Rectal smooth muscle tissue (tissue), 1 donor: ENCODE measurements at regions not wholly inside any gene's neighbourhood (a gene's known extent, or its start where the extent isn't known, plus 50 kb on each side); places are given as distances from the start of the nearest gene placed in this dataset.
"Not testable (repeated sequence)": the region's sequence is repeated elsewhere in the genome, so short reads cannot be mapped to it uniquely, and the experiment has no call there.

ENCODE experiments used
- H3K27ac ChIP-seq: one replicate; pipeline ENCODE4 v1.7.0; 2013; ENCODE audit warnings: low read depth, low read length, inconsistent platforms
- H3K27me3 ChIP-seq: one replicate; pipeline ENCODE4 v1.7.0; 2013; ENCODE audit warnings: low read length; ENCODE audit not compliant: control insufficient read depth, insufficient read depth
- H3K36me3 ChIP-seq: one replicate; pipeline ENCODE4 v1.7.0; 2013; ENCODE audit warnings: low read length; ENCODE audit not compliant: control insufficient read depth, insufficient read depth
- H3K4me1 ChIP-seq: one replicate; pipeline ENCODE4 v1.7.0; 2013; ENCODE audit warnings: low read length; ENCODE audit not compliant: control insufficient read depth, insufficient read depth
- H3K4me3 ChIP-seq: one replicate; pipeline ENCODE4 v1.7.0; 2013; ENCODE audit warnings: low read length
- H3K9ac ChIP-seq: one replicate; pipeline ENCODE4 v1.7.0; 2013; ENCODE audit warnings: low read length

- H3K27ac ChIP-seq, result no peak overlapping the region
- H3K27me3 ChIP-seq, result no peaks in the 10 kb centered on the region
- H3K36me3 ChIP-seq, result no peaks in the 10 kb centered on the region
- H3K4me1 ChIP-seq, result no peaks in the 10 kb centered on the region
- no peak overlapping the region for H3K4me3 ChIP-seq
- no peak overlapping the region for H3K9ac ChIP-seq
Measured at GRCh38 chr19:34082289-34083077, 89.8 kb upstream of the LSM14A start.

DNA sequence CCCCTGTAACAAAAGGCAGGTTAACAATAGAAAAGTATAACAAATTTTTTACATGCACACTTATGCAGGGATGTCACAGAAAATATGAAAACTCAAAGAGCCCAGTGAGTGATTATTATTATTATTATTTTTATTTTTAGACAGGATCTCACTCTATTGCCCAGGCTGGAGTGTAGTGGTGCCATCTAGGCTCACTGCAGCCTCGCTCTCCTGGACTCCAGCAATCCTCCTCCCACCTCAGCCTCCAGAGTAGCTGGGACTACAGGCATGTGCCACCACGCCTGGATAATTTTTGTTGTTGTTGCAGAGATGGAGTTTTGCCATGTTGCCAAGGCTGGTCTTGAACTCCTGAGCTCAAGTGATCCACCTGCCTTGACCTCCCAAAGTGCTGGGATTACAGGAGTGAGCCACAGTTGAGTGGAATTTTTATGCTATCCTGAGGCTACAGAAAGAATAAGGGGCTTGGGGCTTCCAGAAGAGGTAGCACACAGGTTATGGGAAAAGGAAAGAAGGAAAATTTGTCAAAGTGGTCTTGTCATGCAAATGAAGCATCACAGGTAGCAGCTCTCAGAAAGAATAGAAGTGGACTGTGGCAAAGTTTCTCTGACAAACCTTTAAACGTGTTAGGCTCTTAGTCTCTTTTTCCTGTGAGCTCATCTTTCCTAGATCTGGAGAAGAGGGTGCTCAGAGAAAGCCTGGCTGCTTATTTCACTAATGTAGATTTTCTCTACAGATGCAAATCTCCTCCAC lies 87.7 kb upstream of the LSM14A start:
- Histone ChIP-seq H3K27ac (no peak overlapping the region), H3K36me3 (no peaks in the 10 kb centered on the region), H3K27me3 (no peaks in the 10 kb centered on the region), H3K4me1 (no peaks in the 10 kb centered on the region), H3K9ac (no peak overlapping the region), H3K4me3 (no peak overlapping the region)

DNA sequence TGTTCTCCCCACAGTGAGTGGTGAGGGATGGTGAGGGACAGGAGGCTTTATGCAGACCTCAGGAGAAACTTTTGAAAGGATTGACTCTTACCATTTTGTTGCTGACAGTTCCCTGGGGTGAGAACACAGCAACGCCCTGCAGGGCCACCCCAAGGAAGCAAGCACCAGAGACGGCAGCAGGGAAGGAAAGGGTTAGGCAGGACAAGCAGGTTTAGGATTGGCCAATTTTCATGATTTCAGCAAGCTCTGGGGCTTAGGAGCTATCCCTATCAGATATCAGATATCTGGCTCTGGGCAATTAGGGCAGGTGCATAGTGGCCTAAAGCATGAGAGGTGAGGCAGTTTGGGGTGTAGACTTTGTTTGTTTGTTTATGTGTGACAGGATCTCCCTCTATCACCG lies 87.0 kb upstream of the LSM14A start:
- Histone ChIP-seq H3K9ac (no peak overlapping the region), H3K4me1 (no peaks in the 10 kb centered on the region), H3K4me3 (no peak overlapping the region), H3K36me3 (no peaks in the 10 kb centered on the region), H3K27ac (no peak overlapping the region), H3K27me3 (no peaks in the 10 kb centered on the region)

- Histone ChIP-seq H3K4me1 (no peaks in the 10 kb centered on the region), H3K27ac (no peak overlapping the region), H3K36me3 (no peaks in the 10 kb centered on the region), H3K4me3 (no peak overlapping the region), H3K9ac (no peak overlapping the region), H3K27me3 (no peaks in the 10 kb centered on the region)
Measured at GRCh38 chr19:34088292-34088691, 84.0 kb upstream of the LSM14A start.

DNA sequence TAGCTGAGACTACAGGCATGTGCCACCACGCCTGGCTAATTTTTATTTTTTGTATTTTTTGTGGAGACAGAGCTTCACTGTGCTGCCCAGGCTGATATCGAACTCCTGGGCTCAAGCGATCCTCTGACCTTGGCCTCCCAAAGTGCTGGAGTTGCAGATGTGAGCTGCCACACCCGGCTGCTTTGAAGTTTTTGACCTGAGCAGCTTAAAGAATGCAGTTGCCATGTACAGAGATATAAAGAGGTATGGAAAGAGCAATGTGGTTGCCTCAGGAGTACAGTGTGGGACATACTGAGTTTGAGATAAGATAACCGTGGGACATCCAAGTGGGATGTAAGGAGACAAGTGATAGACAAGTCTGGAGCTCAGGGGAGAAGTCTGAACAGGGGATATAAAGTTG lies 82.7 kb upstream of the LSM14A start:
- no peak overlapping the region for H3K27ac ChIP-seq
- H3K27me3 ChIP-seq, result no peaks in the 10 kb centered on the region
- H3K4me3 ChIP-seq, result no peak overlapping the region
- H3K9ac ChIP-seq, result no peak overlapping the region
- H3K36me3 ChIP-seq, result no peaks in the 10 kb centered on the region
- H3K4me1 ChIP-seq, result no peaks in the 10 kb centered on the region

GRCh38 chr19:34094960-34095359 lies 77.3 kb upstream of the LSM14A start:
- H3K4me3 ChIP-seq, result no peak overlapping the region
- no peaks in the 10 kb centered on the region for H3K27me3 ChIP-seq
- H3K4me1 ChIP-seq, result no peaks in the 10 kb centered on the region
- no peak overlapping the region for H3K27ac ChIP-seq
- no peaks in the 10 kb centered on the region for H3K36me3 ChIP-seq
- H3K9ac ChIP-seq, result no peak overlapping the region

GRCh38 chr19:34095411-34095810 lies 76.9 kb upstream of the LSM14A start:
- not testable (repeated sequence) for H3K27ac ChIP-seq, H3K4me1 ChIP-seq, H3K9ac ChIP-seq

DNA sequence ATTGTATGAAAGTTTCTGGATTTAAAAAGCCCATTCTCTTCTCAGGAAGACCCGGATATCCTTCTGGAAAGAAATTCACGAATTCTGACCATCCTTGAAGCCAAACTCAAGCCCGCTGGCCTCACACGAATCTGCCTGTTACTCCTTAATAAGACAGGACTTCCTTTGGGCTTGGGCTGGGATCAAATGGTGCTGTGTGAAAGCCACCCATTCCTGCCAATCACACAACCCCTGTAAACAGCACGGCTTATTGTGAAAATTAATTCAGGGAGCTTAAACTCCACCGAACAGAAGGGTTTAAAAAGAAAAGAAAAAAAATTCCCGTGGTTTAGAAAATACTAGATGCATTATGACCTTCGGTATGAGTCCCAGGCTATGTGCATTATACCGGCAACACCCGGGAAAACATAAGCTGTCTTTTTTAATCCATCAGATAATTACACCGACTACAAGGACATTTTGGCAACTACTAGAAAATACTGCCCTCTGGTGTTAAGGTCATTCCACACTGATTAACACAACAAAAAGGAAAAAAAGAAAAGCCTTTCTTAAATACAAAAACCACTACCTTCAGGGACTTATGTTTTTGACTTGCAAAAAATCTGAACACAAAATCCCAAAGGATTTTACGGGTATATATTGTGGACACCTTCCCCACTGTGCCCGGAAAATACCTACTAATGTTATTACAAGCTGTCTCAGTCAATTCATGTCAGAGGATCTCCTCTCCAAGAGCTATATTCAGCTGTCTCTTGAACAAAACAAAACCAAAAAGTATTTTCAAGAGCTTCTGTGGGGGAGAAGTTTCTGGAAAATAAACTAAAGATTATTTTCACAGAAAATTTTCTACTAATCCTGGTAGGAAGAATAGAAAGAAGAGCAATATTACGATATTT lies 76.0 kb upstream of the LSM14A start:
- H3K4me1 ChIP-seq, result no peaks in the 10 kb centered on the region
- no peak overlapping the region for H3K9ac ChIP-seq
- no peaks in the 10 kb centered on the region for H3K27me3 ChIP-seq
- no peak overlapping the region for H3K4me3 ChIP-seq
- H3K27ac ChIP-seq, result no peak overlapping the region
- no peaks in the 10 kb centered on the region for H3K36me3 ChIP-seq

More at GRCh38 chr19:34095411-34095810, 76.9 kb upstream of the LSM14A start:
- not testable (repeated sequence) for H3K4me3 ChIP-seq, H3K36me3 ChIP-seq, H3K27me3 ChIP-seq

- Histone ChIP-seq H3K9ac (no peak overlapping the region), H3K27me3 (no peaks in the 10 kb centered on the region), H3K27ac (no peak overlapping the region), H3K36me3 (no peaks in the 10 kb centered on the region), H3K4me3 (no peak overlapping the region), H3K4me1 (no peaks in the 10 kb centered on the region)
Measured at GRCh38 chr19:34104096-34104495, 68.2 kb upstream of the LSM14A start.

DNA sequence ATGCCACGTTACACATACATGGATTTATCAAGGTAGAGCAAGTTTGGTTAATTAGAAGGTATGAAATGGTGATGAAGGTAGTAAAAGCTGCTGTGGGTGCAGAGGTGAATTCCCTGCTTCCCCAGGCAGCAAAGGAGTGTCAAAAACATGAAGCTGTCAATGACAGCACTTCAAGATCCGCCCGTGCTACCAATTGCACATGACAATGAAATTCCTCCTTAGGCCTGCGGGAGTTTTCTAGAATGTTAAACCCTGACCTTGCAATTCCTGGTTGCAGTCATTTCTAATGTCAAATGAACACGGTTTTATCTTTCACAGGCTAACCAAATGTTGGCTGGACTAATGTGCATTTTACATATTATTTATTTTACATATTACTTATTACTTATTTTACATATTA lies 67.7 kb upstream of the LSM14A start:
- Histone ChIP-seq H3K4me1 (no peaks in the 10 kb centered on the region), H3K4me3 (no peak overlapping the region), H3K27me3 (no peaks in the 10 kb centered on the region), H3K9ac (no peak overlapping the region), H3K36me3 (no peaks in the 10 kb centered on the region), H3K27ac (no peak overlapping the region)

DNA sequence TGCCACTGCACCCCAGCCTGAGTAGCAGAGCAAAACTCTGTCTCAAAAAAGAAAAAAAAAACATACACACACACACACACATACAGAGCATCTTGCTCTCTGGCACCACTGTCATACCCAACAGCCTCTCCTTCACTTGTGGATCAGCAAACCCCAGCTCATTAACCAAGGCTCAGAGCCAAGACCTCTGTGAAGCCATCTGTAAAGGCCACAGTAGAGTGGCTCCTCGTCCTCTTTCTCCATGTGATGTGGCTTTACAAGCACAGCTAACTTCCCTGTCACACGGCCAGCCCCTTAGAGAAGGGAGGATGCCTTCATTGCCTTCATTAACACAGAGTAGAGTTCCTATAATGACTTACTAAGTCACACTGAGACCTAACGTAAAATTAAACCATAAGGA lies 62.7 kb upstream of the LSM14A start:
- H3K36me3 ChIP-seq, result no peaks in the 10 kb centered on the region
- H3K27me3 ChIP-seq, result no peaks in the 10 kb centered on the region
- H3K27ac ChIP-seq, result no peak overlapping the region
- no peak overlapping the region for H3K4me3 ChIP-seq
- no peak overlapping the region for H3K9ac ChIP-seq
- no peaks in the 10 kb centered on the region for H3K4me1 ChIP-seq
